Smooth muscle cell (in vitro differentiated cells): ENCODE measurements at regions not wholly inside any gene's neighbourhood (a gene's known extent, or its start where the extent isn't known, plus 50 kb on each side); places are given as distances from the start of the nearest gene placed in this dataset.

Experiments used
- DNase-seq: peaks from one replicate; lab custom pipeline; 2025; ENCODE audit not compliant: unreplicated experiment; lab: John Stamatoyannopoulos, UW
- H2AFZ ChIP-seq: fragments of 200-600 bp; sonication (generic); 2 replicates; pipeline ENCODE4 v1.6.0; 2016; ENCODE audit warnings: antibody characterized with exemption, low read depth, mild to moderate bottlenecking
- H3F3A ChIP-seq: fragments of 200-600 bp; sonication (generic); 2 replicates; pipeline ENCODE4 v1.6.0; 2017; ENCODE audit warnings: antibody characterized with exemption, low read depth
- H3K27ac ChIP-seq: fragments of 200-600 bp; sonication (generic); 2 replicates; pipeline ENCODE4 v1.5.1; 2016; ENCODE audit warnings: low read depth, mild to moderate bottlenecking
- H3K27me3 ChIP-seq: fragments of 200-600 bp; sonication (generic); 2 replicates; pipeline ENCODE4 v1.6.1; 2016; ENCODE audit warnings: low read depth, mild to moderate bottlenecking
- H3K36me3 ChIP-seq: fragments of 200-600 bp; sonication (generic); 2 replicates; pipeline ENCODE4 v1.5.1; 2016; ENCODE audit warnings: low read depth
- H3K4me1 ChIP-seq: fragments of 200-600 bp; sonication (generic); 2 replicates; pipeline ENCODE4 v1.5.1; 2016; ENCODE audit warnings: low read depth
- H3K4me2 ChIP-seq: fragments of 200-600 bp; sonication (generic); 2 replicates; pipeline ENCODE4 v1.6.0; 2016; ENCODE audit warnings: mild to moderate bottlenecking
- H3K4me3 ChIP-seq: fragments of 200-600 bp; sonication (generic); 2 replicates; pipeline ENCODE4 v1.5.1; 2016; ENCODE audit warnings: mild to moderate bottlenecking
- H3K79me2 ChIP-seq: fragments of 200-600 bp; sonication (generic); 2 replicates; pipeline ENCODE4 v1.6.0; 2016; ENCODE audit warnings: low read depth, mild to moderate bottlenecking
- H3K9ac ChIP-seq: fragments of 200-600 bp; sonication (generic); 2 replicates; pipeline ENCODE4 v1.6.0; 2016; ENCODE audit warnings: low read depth
- H3K9me3 ChIP-seq: fragments of 200-600 bp; sonication (generic); replicated peaks from 2 replicates; pipeline ENCODE4 v1.5.1; 2016; ENCODE audit warnings: low read depth
- H4K20me1 ChIP-seq: fragments of 200-600 bp; sonication (generic); 2 replicates; pipeline ENCODE4 v1.6.0; 2016; ENCODE audit warnings: low read depth
- WGBS: methylation state at CpG from one replicate; pipeline ENCODE4 v1.1.7; 2016; ENCODE audit warnings: low lambda C conversion rate; 5-methylcytosine and 5-hydroxymethylcytosine counted together
- TF ChIP-seq, protein P1 (sequence below): fragments of 200-600 bp; sonication (generic); IDR thresholded peaks from 2 replicates; pipeline ENCODE4 v1.5.1; 2017; ENCODE audit warnings: borderline replicate concordance, mild to moderate bottlenecking, antibody characterized with exemption; ENCODE audit not compliant: insufficient read depth, poor library complexity, severe bottlenecking

DNA sequence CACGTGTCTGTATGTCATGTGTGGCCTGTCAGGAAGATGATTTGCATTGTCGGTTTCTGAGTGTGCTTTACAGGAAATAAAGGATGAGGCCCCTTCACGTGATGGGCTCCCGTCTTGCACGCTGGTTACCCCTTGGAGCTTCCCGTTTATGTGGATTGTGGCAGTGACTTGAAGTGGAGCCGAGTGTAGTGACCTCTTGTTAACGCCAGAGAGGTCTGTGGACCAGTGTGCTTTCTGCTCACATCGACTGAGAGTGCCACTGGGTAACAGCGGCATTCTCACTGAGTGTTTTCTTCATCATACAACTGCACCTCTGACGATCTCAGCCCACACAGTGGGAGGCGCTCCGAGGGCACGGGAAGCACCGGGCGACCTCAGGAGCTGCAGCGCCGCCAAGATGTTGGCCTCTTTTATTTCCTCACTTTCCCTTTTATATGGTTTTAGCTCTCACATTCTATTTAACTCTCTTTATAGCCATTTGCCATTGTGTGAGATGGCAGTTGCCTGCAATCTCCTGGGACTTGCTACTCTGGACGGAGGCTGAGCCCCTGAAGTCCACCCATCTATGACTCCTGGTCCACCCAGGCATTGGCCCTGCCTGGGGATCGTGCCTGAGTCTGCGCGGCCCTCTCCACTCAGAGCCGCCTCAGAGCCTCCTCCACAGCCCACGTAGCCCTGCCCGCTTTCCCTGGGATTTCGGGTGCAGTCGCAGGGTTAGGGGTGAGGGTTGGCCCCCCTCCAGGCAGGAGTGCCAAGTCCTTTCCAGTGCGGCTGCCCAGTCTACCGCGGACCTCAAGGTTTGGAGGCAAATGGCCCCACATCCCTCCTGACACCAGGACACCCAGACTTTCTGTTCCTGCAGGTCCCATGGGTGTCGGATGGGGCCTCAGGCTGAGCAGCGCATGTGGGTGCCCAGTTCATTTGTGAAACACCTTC lies 238.9 kb downstream of the ERMARD start:
- H3K27me3 ChIP-seq, result no peaks in the 10 kb centered on the region
- no peak overlapping the region for H3K9ac ChIP-seq
- H3K36me3 ChIP-seq, result no peaks in the 10 kb centered on the region
- no peak overlapping the region for H3K27ac ChIP-seq
- H4K20me1 ChIP-seq, result no peaks in the 10 kb centered on the region
- H2AFZ ChIP-seq, result no peak overlapping the region
- no peaks in the 10 kb centered on the region for H3K4me1 ChIP-seq
- H3K79me2 ChIP-seq, result no peaks in the 10 kb centered on the region
- no peak overlapping the region for H3K4me2 ChIP-seq
- H3K4me3 ChIP-seq, result no peak overlapping the region
- TF ChIP-seq, protein P1, sequence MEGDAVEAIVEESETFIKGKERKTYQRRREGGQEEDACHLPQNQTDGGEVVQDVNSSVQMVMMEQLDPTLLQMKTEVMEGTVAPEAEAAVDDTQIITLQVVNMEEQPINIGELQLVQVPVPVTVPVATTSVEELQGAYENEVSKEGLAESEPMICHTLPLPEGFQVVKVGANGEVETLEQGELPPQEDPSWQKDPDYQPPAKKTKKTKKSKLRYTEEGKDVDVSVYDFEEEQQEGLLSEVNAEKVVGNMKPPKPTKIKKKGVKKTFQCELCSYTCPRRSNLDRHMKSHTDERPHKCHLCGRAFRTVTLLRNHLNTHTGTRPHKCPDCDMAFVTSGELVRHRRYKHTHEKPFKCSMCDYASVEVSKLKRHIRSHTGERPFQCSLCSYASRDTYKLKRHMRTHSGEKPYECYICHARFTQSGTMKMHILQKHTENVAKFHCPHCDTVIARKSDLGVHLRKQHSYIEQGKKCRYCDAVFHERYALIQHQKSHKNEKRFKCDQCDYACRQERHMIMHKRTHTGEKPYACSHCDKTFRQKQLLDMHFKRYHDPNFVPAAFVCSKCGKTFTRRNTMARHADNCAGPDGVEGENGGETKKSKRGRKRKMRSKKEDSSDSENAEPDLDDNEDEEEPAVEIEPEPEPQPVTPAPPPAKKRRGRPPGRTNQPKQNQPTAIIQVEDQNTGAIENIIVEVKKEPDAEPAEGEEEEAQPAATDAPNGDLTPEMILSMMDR, result no peak
- H3K9me3 ChIP-seq, result no peaks in the 10 kb centered on the region
- 89% methylated on average over 32 of the region's 32 CpGs for WGBS
- no peak for DNase-seq
- H3F3A ChIP-seq, result no peaks in the 10 kb centered on the region

DNA sequence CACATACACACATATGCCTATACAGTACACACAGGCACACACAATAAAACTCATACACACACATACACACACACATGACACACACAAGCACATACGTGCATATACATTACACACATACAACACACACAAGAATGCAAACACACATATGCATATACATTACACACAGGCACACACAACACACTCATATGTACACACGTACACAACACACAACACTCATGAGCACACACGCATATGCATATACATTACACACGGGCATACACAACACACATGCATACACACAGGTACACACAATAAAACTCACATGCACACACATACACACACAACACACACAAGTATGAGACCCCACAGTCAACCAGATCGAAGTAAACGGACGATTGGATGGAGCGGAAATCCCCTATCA lies 238.2 kb downstream of the ERMARD start:
- Histone ChIP-seq H2AFZ (no peak overlapping the region), H4K20me1 (no peaks in the 10 kb centered on the region), H3K4me2 (no peak overlapping the region), H3K36me3 (no peaks in the 10 kb centered on the region), H3K27ac (no peak overlapping the region), H3K79me2 (no peaks in the 10 kb centered on the region), H3K4me3 (no peak overlapping the region), H3F3A (no peaks in the 10 kb centered on the region), H3K9ac (no peak overlapping the region), H3K9me3 (no peaks in the 10 kb centered on the region), H3K4me1 (no peaks in the 10 kb centered on the region), H3K27me3 (no peaks in the 10 kb centered on the region)
- TF ChIP-seq, protein P1, result no peak
- 94% methylated on average over 8 of the region's 8 CpGs for WGBS
- no peak for DNase-seq

DNA sequence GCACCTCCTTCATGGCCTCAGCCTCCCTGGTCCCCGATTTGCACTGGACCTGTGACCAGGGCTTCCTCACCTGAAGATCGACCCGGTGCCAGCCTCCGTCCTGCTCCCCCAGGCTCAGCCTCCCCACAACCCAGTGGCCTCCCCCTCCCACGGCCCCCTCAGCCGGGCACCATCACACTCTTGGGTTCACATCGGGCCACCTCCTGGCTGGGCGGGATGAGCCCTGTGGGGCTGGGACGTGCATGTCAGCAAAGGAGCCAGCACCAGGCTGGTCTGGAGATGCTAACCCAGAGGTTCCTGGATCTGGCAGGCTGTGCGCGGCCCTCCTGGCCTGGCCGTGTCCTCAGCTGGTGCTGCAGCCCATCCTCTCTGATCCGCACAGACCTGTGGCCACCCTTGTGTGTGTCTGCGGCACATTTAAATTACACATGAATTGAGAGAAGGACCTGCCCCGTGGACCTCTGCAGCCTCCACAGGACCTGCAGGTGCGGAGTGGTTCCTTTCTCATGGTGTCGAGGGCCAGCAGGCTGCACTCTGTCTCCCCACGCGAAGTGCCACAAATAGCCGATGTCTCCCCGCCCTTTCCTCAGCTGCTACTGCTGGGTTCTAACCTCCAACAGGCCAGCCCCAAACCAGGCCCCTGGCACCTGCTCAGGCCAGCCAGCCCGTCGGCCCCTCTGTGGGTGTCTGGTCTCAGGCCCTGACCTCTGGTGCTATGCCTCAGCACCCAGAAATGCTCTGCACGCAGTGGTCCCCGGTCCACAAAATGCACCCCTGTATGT lies 237.5 kb downstream of the ERMARD start:
- WGBS, result 97% methylated on average over 22 of the region's 25 CpGs
- Histone ChIP-seq H3K4me1 (no peaks in the 10 kb centered on the region), H3K27ac (no peak overlapping the region), H3K27me3 (no peaks in the 10 kb centered on the region), H3K4me3 (no peak overlapping the region), H3K9ac (no peak overlapping the region), H3F3A (no peaks in the 10 kb centered on the region), H3K9me3 (no peaks in the 10 kb centered on the region), H3K79me2 (no peaks in the 10 kb centered on the region), H3K36me3 (no peaks in the 10 kb centered on the region), H2AFZ (no peak overlapping the region), H3K4me2 (no peak overlapping the region), H4K20me1 (no peaks in the 10 kb centered on the region)
- TF ChIP-seq, protein P1, result no peak
- DNase-seq, result no peak
